GM13976 (cell line): ENCODE measurements at regions not wholly inside any gene's neighbourhood (a gene's known extent, or its start where the extent isn't known, plus 50 kb on each side); places are given as distances from the start of the nearest gene placed in this dataset.
A peak's percentile ranks its signal among the peaks of the same experiment; 100 is the strongest.

ENCODE experiments used
- DNase-seq: peaks from one replicate; pipeline ENCODE4 v3.0.0; 2012; ENCODE audit warnings: low spot score
- in situ Hi-C: fragments of 300-500 bp; cut with MboI; formaldehyde crosslinking; loops from one replicate; pipeline ENCODE4 v1.12.0; 2022; ENCODE audit warnings: low sequenced_read_pairs, mixed read lengths, inconsistent platforms; ENCODE audit not compliant: unreplicated experiment
- TF ChIP-seq, protein P1 (sequence below): IDR thresholded peaks from 2 replicates; pipeline ENCODE4 v1.5.1; 2012; ENCODE audit warnings: borderline replicate concordance, mild to moderate bottlenecking; ENCODE audit not compliant: insufficient read depth; ENCODE audit errors: extremely low read depth, missing control alignments, control extremely low read depth

DNA sequence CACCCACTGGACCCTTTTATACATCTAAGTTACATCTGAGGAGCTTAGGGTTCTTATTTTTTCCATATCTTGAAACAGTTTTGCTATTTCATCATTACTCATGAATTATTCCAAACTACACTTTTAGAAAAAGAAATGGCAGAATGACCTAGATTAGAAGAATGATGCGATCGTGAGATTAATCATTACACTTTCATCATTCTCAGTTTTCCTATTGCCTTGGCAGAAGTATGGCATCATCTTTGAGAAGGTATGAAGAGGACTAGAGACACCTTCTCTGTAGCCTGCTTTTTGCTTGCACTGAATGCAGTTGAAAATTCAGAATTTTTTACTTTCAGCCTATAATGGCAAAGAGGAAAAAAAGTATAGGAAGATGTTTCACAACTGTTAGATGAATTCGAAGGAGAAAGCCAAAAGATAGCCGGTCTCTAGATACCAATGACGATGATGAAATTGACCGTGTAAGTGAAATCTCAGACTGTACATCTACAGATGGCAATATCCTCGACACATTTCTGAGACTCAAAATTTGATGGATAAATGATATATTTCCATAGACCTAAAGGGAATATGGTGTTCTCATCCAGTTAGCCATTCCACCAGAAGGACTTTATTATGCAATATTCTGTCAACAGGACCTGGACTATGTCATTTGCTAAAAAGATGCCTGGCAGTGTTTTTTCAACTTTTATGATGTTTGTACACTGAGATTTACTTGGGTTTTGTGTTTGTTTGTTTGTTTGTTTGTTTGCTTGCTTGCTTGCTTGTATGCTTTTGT, 191.8 kb downstream of the TOMM20 start:
- in situ Hi-C loops = no loop called here
- no peak for DNase-seq
- TF ChIP-seq, protein P1, sequence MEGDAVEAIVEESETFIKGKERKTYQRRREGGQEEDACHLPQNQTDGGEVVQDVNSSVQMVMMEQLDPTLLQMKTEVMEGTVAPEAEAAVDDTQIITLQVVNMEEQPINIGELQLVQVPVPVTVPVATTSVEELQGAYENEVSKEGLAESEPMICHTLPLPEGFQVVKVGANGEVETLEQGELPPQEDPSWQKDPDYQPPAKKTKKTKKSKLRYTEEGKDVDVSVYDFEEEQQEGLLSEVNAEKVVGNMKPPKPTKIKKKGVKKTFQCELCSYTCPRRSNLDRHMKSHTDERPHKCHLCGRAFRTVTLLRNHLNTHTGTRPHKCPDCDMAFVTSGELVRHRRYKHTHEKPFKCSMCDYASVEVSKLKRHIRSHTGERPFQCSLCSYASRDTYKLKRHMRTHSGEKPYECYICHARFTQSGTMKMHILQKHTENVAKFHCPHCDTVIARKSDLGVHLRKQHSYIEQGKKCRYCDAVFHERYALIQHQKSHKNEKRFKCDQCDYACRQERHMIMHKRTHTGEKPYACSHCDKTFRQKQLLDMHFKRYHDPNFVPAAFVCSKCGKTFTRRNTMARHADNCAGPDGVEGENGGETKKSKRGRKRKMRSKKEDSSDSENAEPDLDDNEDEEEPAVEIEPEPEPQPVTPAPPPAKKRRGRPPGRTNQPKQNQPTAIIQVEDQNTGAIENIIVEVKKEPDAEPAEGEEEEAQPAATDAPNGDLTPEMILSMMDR = no peak

DNA sequence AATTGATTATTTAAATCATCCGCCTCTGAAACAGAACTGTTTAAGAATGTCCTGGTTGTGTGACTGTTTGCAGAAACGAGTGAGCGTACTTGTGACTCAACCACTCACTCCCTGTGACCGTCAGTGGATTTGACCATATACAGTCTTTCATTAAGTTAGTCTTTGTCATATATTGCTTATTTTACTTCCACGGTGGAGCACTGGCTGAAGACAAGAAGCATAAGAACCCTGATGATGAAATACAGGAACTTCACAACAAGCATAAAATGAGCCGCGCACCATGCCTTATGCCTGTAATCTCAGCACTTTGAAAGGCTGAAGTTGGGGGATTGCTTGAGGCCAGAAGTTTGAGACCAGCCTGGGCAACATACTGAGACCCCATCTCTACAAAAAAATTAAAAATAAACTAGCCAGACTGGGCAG, 194.0 kb downstream of the TOMM20 start:
- TF ChIP-seq, protein P1 = no peak
- no peak for DNase-seq
- in situ Hi-C loops = no loop called here

DNA sequence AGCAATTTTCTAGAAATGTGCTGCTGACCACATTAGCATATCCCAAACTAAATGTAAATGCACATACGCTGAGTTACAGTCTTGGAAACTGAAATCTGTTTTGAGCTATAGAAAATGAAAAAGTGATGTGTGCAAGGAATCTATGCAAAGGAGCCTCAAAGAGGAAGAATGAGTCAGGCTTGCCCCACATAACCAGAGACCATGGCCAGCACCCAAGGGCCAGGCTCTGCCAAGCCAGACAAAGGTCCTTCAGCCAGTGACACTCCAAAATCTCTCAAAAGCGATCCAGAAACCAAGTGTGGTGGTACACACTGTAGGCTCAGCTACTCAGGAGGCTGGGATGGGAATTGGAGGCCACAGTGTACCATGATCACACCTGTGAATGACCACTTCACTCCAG, 195.2 kb downstream of the TOMM20 start:
- in situ Hi-C loops = no loop called here

DNA sequence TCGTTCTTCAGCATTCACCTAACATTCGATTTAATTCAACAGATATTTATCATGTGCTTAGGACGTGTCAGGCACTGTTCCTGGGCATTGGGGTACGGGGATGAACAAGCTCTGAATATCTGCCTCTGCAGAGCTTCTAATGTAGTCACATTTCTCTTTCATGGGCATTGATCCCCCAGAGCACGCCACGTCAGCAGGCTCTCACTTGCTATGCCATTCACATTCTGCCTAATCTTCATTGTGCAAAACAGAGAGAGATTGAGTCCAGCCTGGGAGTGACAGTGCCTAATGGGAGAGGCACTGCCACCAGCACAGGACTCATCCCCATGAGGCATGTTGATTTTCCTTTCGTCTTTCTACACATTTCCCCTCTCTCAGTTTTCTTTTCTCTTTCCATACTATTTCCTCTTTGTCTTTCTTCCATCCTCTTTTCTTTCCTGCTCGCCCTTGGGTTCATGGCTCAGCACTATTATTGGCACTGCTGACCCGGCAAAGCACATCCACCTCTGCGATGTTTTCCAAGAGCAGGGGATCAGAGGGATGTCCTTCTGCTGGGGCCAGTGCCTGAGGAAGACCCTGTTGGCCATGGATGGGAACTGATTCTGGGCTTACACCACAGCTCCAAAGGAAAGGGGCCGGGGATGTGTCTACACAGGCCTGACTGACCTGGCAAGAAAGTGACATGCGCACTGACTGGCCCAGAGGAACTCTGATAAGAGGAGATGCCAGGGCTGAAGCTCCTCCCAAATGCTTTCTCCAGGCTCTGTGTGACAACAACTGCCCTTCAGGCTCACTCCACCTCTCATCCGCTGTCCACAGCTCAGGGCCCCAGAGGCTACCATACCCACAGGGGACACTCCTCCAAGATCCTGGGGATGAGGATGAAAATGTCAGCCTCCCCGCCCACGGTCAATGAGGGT, 195.9 kb downstream of the TOMM20 start:
- in situ Hi-C loops = no loop called here
- TF ChIP-seq, protein P1 = no peak
- no peak for DNase-seq

More for the DNA sequence above, 195.2 kb downstream of the TOMM20 start:
- TF ChIP-seq, protein P1 = no peak
- peak; percentile 77 for DNase-seq

DNA sequence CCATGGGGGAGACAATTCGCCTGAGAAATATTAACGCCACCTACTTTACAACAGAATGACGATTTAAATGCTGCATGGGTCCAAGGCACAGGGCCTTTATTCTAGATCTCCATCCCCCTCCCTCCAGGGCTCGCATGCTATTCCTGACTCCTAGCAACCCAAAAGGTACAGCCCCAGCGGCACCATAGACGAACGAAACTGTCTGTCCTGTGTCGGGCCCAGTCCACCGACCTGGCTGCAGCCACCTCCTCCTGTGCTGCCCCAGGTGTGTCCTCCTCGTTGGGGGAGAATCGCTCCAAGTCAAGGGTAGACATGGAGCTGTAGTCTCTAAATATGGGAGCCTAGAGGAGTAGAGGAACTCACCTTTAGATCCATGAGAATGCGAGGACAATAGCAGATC, 196.5 kb downstream of the TOMM20 start:
- in situ Hi-C loops = no loop called here
- TF ChIP-seq, protein P1 = no peak
- no peak for DNase-seq

DNA sequence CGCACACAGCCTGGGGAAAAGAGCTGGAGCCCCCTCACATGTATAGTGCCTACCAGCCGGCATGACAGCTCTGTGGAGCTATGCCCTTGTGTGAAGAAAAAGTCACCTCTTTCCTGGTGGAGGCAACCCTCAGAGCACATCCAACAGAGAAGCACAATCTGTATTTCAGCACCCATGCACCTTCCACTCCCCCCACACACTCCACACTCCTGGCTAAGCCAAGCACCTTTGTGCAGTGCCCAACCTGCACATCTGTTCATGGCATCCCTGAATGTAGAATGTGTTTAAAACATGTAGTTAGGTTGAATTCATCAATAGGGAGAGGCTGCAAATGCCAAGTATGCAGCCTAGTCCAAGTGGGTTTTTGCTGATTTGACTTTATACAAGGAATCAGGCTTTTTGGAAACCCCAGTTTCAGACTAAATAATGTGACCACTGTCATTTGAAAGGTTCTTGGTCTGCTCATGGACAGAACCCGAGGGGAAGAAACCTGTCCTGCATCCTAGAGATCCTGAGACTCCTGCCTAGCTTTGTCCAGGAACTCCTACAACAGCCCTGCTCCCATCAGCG, 197.1 kb downstream of the TOMM20 start:
- no peak for DNase-seq
- in situ Hi-C loops = no loop called here
- TF ChIP-seq, protein P1 = no peak
